ENCODE measurements at regions not wholly inside any gene's neighbourhood (a gene's known extent, or its start where the extent isn't known, plus 50 kb on each side); places are given as distances from the start of the nearest gene placed in this dataset.

GRCh38 chr5:71861682-71862081 lies 142.6 kb downstream of the CARTPT start:
- H3K27me3 Mint-ChIP-seq (ENCODE audit: insufficient read depth, unreplicated experiment) = peaks cover 9% of the 10 kb centered on the region

GRCh38 chr5:71862087-71862486 lies 143.0 kb downstream of the CARTPT start:
- intact Hi-C loops (cut with micrococcal nuclease; ENCODE audit: unreplicated experiment) = no loop called here
- no peak for DNase-seq
- H3K9me3 Mint-ChIP-seq (ENCODE audit: unreplicated experiment) = no peaks in the 10 kb centered on the region
- Histone ChIP-seq H3K27me3 (replicated peaks; ENCODE audit: control insufficient read depth, insufficient read depth, low read length) (no peaks in the 10 kb centered on the region), H3K36me3 (ENCODE audit: control insufficient read depth, insufficient read depth, low read length) (no peaks in the 10 kb centered on the region), H3K4me3 (ENCODE audit: low read depth, low read length) (no peak overlapping the region), H3K4me1 (no peaks in the 10 kb centered on the region), H3K9me3 (no peaks in the 10 kb centered on the region)
- peaks cover 9% of the 10 kb centered on the region for H3K27me3 Mint-ChIP-seq (ENCODE audit: insufficient read depth, unreplicated experiment)
- peaks cover 9% of the 10 kb centered on the region for H3K4me1 Mint-ChIP-seq (ENCODE audit: low read depth, unreplicated experiment)
- H3K4me3 Mint-ChIP-seq (ENCODE audit: unreplicated experiment) = no peak overlapping the region
- H3K36me3 Mint-ChIP-seq (ENCODE audit: insufficient read depth, unreplicated experiment) = no peaks in the 10 kb centered on the region
- no peak overlapping the region for H3K27ac Mint-ChIP-seq (ENCODE audit: unreplicated experiment)
- ChIA-PET POLR2A (no interaction called here), CTCF (no interaction called here)
- no peak for TF ChIP-seq CTCF (IDR thresholded peaks at IDR 0.05; ENCODE audit: insufficient read depth in 1 of 2, low read depth in 1 of 2, low read length in 1 of 2, severe bottlenecking in 1 of 2, unreplicated experiment in 1 of 2)
- no TSS peak for BruUV-seq (replicated peaks)

More at GRCh38 chr5:71861682-71862081, 142.6 kb downstream of the CARTPT start:
- Histone ChIP-seq H3K9me3 (no peaks in the 10 kb centered on the region; the same call in 1 of the 2 replicates), H3K4me1 (no peaks in the 10 kb centered on the region), H3K27me3 (replicated peaks; ENCODE audit: control insufficient read depth, insufficient read depth, low read length) (no peaks in the 10 kb centered on the region), H3K36me3 (ENCODE audit: control insufficient read depth, insufficient read depth, low read length) (no peaks in the 10 kb centered on the region), H3K4me3 (ENCODE audit: low read depth, low read length) (no peak overlapping the region)
- no peak for DNase-seq
- no peak overlapping the region for H3K27ac Mint-ChIP-seq (ENCODE audit: unreplicated experiment)
- ChIA-PET POLR2A (no interaction called here), CTCF (no interaction called here)
- H3K36me3 Mint-ChIP-seq (ENCODE audit: insufficient read depth, unreplicated experiment) = no peaks in the 10 kb centered on the region
- H3K9me3 Mint-ChIP-seq (ENCODE audit: unreplicated experiment) = peaks cover 3% of the 10 kb centered on the region
- no peak for TF ChIP-seq CTCF (IDR thresholded peaks at IDR 0.05; ENCODE audit: insufficient read depth in 1 of 2, low read depth in 1 of 2, low read length in 1 of 2, severe bottlenecking in 1 of 2, unreplicated experiment in 1 of 2)
- intact Hi-C loops (cut with micrococcal nuclease; ENCODE audit: unreplicated experiment) = no loop called here
- H3K4me3 Mint-ChIP-seq (ENCODE audit: unreplicated experiment) = no peak overlapping the region
- peaks cover 9% of the 10 kb centered on the region for H3K4me1 Mint-ChIP-seq (ENCODE audit: low read depth, unreplicated experiment)
- BruUV-seq (replicated peaks) = no TSS peak

GRCh38 chr5:71862507-71863060 lies 143.5 kb downstream of the CARTPT start:
- Mint-ChIP-seq H3K27me3 (ENCODE audit: insufficient read depth, unreplicated experiment) (peaks cover 9% of the 10 kb centered on the region), H3K36me3 (ENCODE audit: insufficient read depth, unreplicated experiment) (no peaks in the 10 kb centered on the region), H3K4me3 (ENCODE audit: unreplicated experiment) (no peak overlapping the region), H3K4me1 (ENCODE audit: low read depth, unreplicated experiment) (peaks cover 9% of the 10 kb centered on the region), H3K9me3 (ENCODE audit: unreplicated experiment) (no peaks in the 10 kb centered on the region), H3K27ac (ENCODE audit: unreplicated experiment) (no peak overlapping the region)
- TF ChIP-seq CTCF (IDR thresholded peaks at IDR 0.05; ENCODE audit: insufficient read depth in 1 of 2, low read depth in 1 of 2, low read length in 1 of 2, severe bottlenecking in 1 of 2, unreplicated experiment in 1 of 2) = no peak
- no peak for DNase-seq
- ChIA-PET CTCF (no interaction called here), POLR2A (no interaction called here)
- Histone ChIP-seq H3K4me1 (no peaks in the 10 kb centered on the region), H3K4me3 (ENCODE audit: low read depth, low read length) (no peak overlapping the region), H3K9me3 (no peaks in the 10 kb centered on the region), H3K36me3 (ENCODE audit: control insufficient read depth, insufficient read depth, low read length) (no peaks in the 10 kb centered on the region), H3K27me3 (replicated peaks; ENCODE audit: control insufficient read depth, insufficient read depth, low read length) (no peaks in the 10 kb centered on the region)
- no TSS peak for BruUV-seq (replicated peaks)
- intact Hi-C loops (cut with micrococcal nuclease; ENCODE audit: unreplicated experiment) = no loop called here
